ENCODE measurements at regions not wholly inside any gene's neighbourhood (a gene's known extent, or its start where the extent isn't known, plus 50 kb on each side); places are given as distances from the start of the nearest gene placed in this dataset.
"Not testable (repeated sequence)": the region's sequence is repeated elsewhere in the genome, so short reads cannot be mapped to it uniquely, and the experiment has no call there.

DNA sequence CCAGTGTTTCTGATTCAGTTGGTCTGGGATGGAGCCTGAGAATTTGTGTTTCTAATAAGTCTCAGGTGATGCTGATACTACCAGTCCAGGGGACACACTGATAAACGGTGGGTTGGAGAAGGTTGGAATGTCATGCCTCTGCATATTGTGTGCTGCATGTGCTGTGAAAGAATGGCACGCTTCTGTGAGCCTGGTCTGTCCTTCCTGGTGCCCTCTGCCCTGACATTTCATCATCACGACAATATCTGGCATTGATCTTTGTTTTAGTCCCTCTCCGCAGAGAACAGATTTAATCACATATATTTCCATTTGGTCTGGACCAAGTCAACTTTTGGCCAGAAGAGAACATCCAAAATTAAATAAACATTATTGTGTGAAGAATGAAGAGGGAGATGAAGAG, 207.0 kb downstream of the BCL2L11 start:
- not testable (repeated sequence) for H2AFZ ChIP-seq (ENCODE audit: insufficient read depth, low read length, poor library complexity); H3K18ac ChIP-seq (ENCODE audit: low read length); H3K23ac ChIP-seq (ENCODE audit: low read length); H3K9me3 ChIP-seq (ENCODE audit: insufficient read depth, low read depth, low read length); H3K36me3 ChIP-seq (ENCODE audit: control insufficient read depth in 1 of 2, insufficient read depth in 2 of 2, low read length in 2 of 2); H3K27ac ChIP-seq (ENCODE audit: low read depth, low read length); H2BK5ac ChIP-seq (ENCODE audit: low read depth, low read length, poor library complexity); DNase-seq; H3K4me1 ChIP-seq (ENCODE audit: control insufficient read depth in 1 of 2, insufficient read depth in 2 of 2, low read length in 2 of 2); H3K14ac ChIP-seq (ENCODE audit: low read length); H2AK5ac ChIP-seq (ENCODE audit: low read length); H3K4ac ChIP-seq (ENCODE audit: low read depth, low read length); H4K12ac ChIP-seq (ENCODE audit: low read depth, low read length); H3K79me1 ChIP-seq (ENCODE audit: low read length); H4K8ac ChIP-seq (ENCODE audit: low read depth, low read length); H3K4me2 ChIP-seq (ENCODE audit: low read length); H3K9ac ChIP-seq (ENCODE audit: low read length); H3K79me2 ChIP-seq (ENCODE audit: control insufficient read depth, insufficient read depth, low read length, poor library complexity); H3K27me3 ChIP-seq (ENCODE audit: insufficient read depth, low read length); H2BK12ac ChIP-seq (ENCODE audit: low read length); H2BK120ac ChIP-seq (ENCODE audit: insufficient read depth, low read length, poor library complexity); H4K91ac ChIP-seq (ENCODE audit: low read depth, low read length); H3K4me3 ChIP-seq (ENCODE audit: low read depth, low read length)
- whole genome bisulfite sequencing (ENCODE audit: extremely low coverage, insufficient coverage, insufficient read length), result no CpG with 5 or more reads among the region's 4 CpGs

GRCh38 chr2:111329309-111329708, 208.6 kb downstream of the BCL2L11 start:
- not testable (repeated sequence) for H3K27me3 ChIP-seq (ENCODE audit: insufficient read depth, low read length); H2BK12ac ChIP-seq (ENCODE audit: low read length); H4K8ac ChIP-seq (ENCODE audit: low read depth, low read length); H3K4me2 ChIP-seq (ENCODE audit: low read length); H3K9ac ChIP-seq (ENCODE audit: low read length); H3K4me3 ChIP-seq (ENCODE audit: low read depth, low read length); H3K4me1 ChIP-seq (ENCODE audit: control insufficient read depth in 1 of 2, insufficient read depth in 2 of 2, low read length in 2 of 2); H4K12ac ChIP-seq (ENCODE audit: low read depth, low read length); H3K4ac ChIP-seq (ENCODE audit: low read depth, low read length); H3K23ac ChIP-seq (ENCODE audit: low read length); H3K79me2 ChIP-seq (ENCODE audit: control insufficient read depth, insufficient read depth, low read length, poor library complexity); H3K36me3 ChIP-seq (ENCODE audit: control insufficient read depth in 1 of 2, insufficient read depth in 2 of 2, low read length in 2 of 2); DNase-seq; H4K91ac ChIP-seq (ENCODE audit: low read depth, low read length); H3K79me1 ChIP-seq (ENCODE audit: low read length); H3K27ac ChIP-seq (ENCODE audit: low read depth, low read length); H3K9me3 ChIP-seq (ENCODE audit: insufficient read depth, low read depth, low read length); H2BK5ac ChIP-seq (ENCODE audit: low read depth, low read length, poor library complexity); H3K14ac ChIP-seq (ENCODE audit: low read length); H2BK120ac ChIP-seq (ENCODE audit: insufficient read depth, low read length, poor library complexity); H3K18ac ChIP-seq (ENCODE audit: low read length); H2AK5ac ChIP-seq (ENCODE audit: low read length); H2AFZ ChIP-seq (ENCODE audit: insufficient read depth, low read length, poor library complexity)
- WGBS (ENCODE audit: extremely low coverage, insufficient coverage, insufficient read length), result no CpG with 5 or more reads among the region's 4 CpGs

- not testable (repeated sequence) for H2AFZ ChIP-seq (ENCODE audit: insufficient read depth, low read length, poor library complexity); H3K27me3 ChIP-seq (ENCODE audit: insufficient read depth, low read length); H3K79me1 ChIP-seq (ENCODE audit: low read length); H2BK120ac ChIP-seq (ENCODE audit: insufficient read depth, low read length, poor library complexity); H3K18ac ChIP-seq (ENCODE audit: low read length); H3K79me2 ChIP-seq (ENCODE audit: control insufficient read depth, insufficient read depth, low read length, poor library complexity); DNase-seq; H3K27ac ChIP-seq (ENCODE audit: low read depth, low read length); H4K8ac ChIP-seq (ENCODE audit: low read depth, low read length); H3K23ac ChIP-seq (ENCODE audit: low read length); H4K91ac ChIP-seq (ENCODE audit: low read depth, low read length); H3K4me3 ChIP-seq (ENCODE audit: low read depth, low read length); H3K4ac ChIP-seq (ENCODE audit: low read depth, low read length); H2BK12ac ChIP-seq (ENCODE audit: low read length); H2BK5ac ChIP-seq (ENCODE audit: low read depth, low read length, poor library complexity); H3K9me3 ChIP-seq (ENCODE audit: insufficient read depth, low read depth, low read length); H3K4me1 ChIP-seq (ENCODE audit: control insufficient read depth in 1 of 2, insufficient read depth in 2 of 2, low read length in 2 of 2); H3K4me2 ChIP-seq (ENCODE audit: low read length); H3K36me3 ChIP-seq (ENCODE audit: control insufficient read depth in 1 of 2, insufficient read depth in 2 of 2, low read length in 2 of 2); H2AK5ac ChIP-seq (ENCODE audit: low read length); H3K14ac ChIP-seq (ENCODE audit: low read length); H4K12ac ChIP-seq (ENCODE audit: low read depth, low read length); H3K9ac ChIP-seq (ENCODE audit: low read length)
- WGBS (ENCODE audit: extremely low coverage, insufficient coverage, insufficient read length), result no CpG with 5 or more reads among the region's 2 CpGs
Observed at GRCh38 chr2:111331099-111331724, 210.5 kb downstream of the BCL2L11 start.

DNA sequence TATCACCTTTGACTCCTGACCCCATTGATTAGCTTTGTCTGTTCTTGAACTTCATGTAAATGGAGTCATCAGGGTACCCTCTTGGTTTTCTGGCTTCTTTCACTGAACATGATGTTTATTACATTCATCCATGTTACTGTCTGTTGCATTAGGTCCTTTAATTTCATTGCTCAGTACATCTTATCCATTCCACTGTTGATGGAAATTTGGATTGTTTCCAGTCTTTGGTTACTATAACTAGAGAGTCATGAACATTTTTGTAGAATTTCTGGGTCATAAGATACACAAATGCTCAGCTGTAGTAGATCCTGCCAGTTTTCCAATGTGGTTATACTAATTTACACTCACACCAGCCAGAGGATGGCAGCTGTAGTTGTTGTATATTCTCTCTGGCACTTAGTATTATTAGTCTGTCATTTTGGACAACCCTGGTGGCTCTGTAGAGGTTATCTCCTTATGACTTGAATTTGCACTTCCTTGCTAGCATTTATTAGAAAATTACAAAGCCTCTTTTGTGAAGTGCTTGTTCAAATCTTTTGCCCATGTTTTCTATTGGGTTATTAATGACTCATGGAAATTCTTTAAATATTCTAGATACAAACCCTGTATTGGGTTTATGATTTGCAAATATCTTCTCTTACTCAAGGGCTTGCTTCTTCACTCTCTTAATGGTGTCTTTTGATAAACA, 214.7 kb downstream of the BCL2L11 start:
- H3K79me2 ChIP-seq (ENCODE audit: control insufficient read depth, insufficient read depth, low read length, poor library complexity); H3K27ac ChIP-seq (ENCODE audit: low read depth, low read length); H3K27me3 ChIP-seq (ENCODE audit: insufficient read depth, low read length); H3K4me1 ChIP-seq (ENCODE audit: control insufficient read depth in 1 of 2, insufficient read depth in 2 of 2, low read length in 2 of 2); H3K79me1 ChIP-seq (ENCODE audit: low read length); H3K9me3 ChIP-seq (ENCODE audit: insufficient read depth, low read depth, low read length); DNase-seq; H4K12ac ChIP-seq (ENCODE audit: low read depth, low read length); H3K4me2 ChIP-seq (ENCODE audit: low read length); H3K14ac ChIP-seq (ENCODE audit: low read length); H3K4ac ChIP-seq (ENCODE audit: low read depth, low read length); H4K8ac ChIP-seq (ENCODE audit: low read depth, low read length); H3K36me3 ChIP-seq (ENCODE audit: control insufficient read depth in 1 of 2, insufficient read depth in 2 of 2, low read length in 2 of 2); H2BK120ac ChIP-seq (ENCODE audit: insufficient read depth, low read length, poor library complexity); H2BK12ac ChIP-seq (ENCODE audit: low read length); H3K18ac ChIP-seq (ENCODE audit: low read length); H2BK5ac ChIP-seq (ENCODE audit: low read depth, low read length, poor library complexity); H3K23ac ChIP-seq (ENCODE audit: low read length); H3K9ac ChIP-seq (ENCODE audit: low read length); H2AK5ac ChIP-seq (ENCODE audit: low read length); H2AFZ ChIP-seq (ENCODE audit: insufficient read depth, low read length, poor library complexity); H3K4me3 ChIP-seq (ENCODE audit: low read depth, low read length); H4K91ac ChIP-seq (ENCODE audit: low read depth, low read length): not testable (repeated sequence)
